HG02870 (cell line): ENCODE measurements at regions not wholly inside any gene's neighbourhood (a gene's known extent, or its start where the extent isn't known, plus 50 kb on each side); places are given as distances from the start of the nearest gene placed in this dataset.

Experiments
- ATAC-seq: cut with Tn5 transposase; IDR thresholded peaks from one replicate; pipeline ENCODE4 v1.9.1; 2021; ENCODE audit warnings: mild to moderate bottlenecking, moderate library complexity; ENCODE audit not compliant: unreplicated experiment

GRCh38 chr9:28272127-28272526 lies 698.8 kb upstream of the C9orf72 start:
- ATAC-seq: no peak

GRCh38 chr9:28287455-28287854 lies 714.2 kb upstream of the C9orf72 start:
- ATAC-seq: no peak

GRCh38 chr9:28289746-28290145 lies 716.5 kb upstream of the C9orf72 start:
- ATAC-seq: no peak

- no peak for ATAC-seq
These were observed 720.2 kb upstream of the C9orf72 start for GRCh38 chr9:28293369-28294090.

- no peak for ATAC-seq
These were observed 728.0 kb upstream of the C9orf72 start for GRCh38 chr9:28301281-28301680.

GRCh38 chr9:28317745-28318144 lies 744.5 kb upstream of the C9orf72 start:
- ATAC-seq: no peak

- ATAC-seq: no peak
These were observed 745.2 kb upstream of the C9orf72 start for GRCh38 chr9:28318515-28318914.

GRCh38 chr9:28319981-28320380 lies 746.7 kb upstream of the C9orf72 start:
- ATAC-seq: no peak

GRCh38 chr9:28320616-28321015 lies 747.3 kb upstream of the C9orf72 start:
- ATAC-seq: no peak

GRCh38 chr9:28329323-28329722 lies 756.0 kb upstream of the C9orf72 start:
- ATAC-seq: no peak

GRCh38 chr9:28332648-28333047 lies 759.4 kb upstream of the C9orf72 start:
- no peak for ATAC-seq

- no peak for ATAC-seq
These were observed 768.6 kb upstream of the C9orf72 start for GRCh38 chr9:28341913-28342312.

GRCh38 chr9:28342815-28343338 lies 769.6 kb upstream of the C9orf72 start:
- ATAC-seq: no peak

GRCh38 chr9:28363151-28363562 lies 789.9 kb upstream of the C9orf72 start:
- no peak for ATAC-seq

GRCh38 chr9:28365020-28365640 lies 791.8 kb upstream of the C9orf72 start:
- no peak for ATAC-seq

GRCh38 chr9:28365728-28366127 lies 792.4 kb upstream of the C9orf72 start:
- ATAC-seq: no peak

GRCh38 chr9:28378231-28378630 lies 805.0 kb upstream of the C9orf72 start:
- ATAC-seq: no peak

GRCh38 chr9:28379082-28379481 lies 805.8 kb upstream of the C9orf72 start:
- ATAC-seq: no peak

- ATAC-seq: no peak
These were observed 816.1 kb upstream of the C9orf72 start for GRCh38 chr9:28389411-28389810.

- ATAC-seq: no peak
These were observed 821.5 kb upstream of the C9orf72 start for GRCh38 chr9:28394774-28395173.

- no peak for ATAC-seq
These were observed 822.8 kb upstream of the C9orf72 start for GRCh38 chr9:28396058-28396457.

GRCh38 chr9:28407351-28407750 lies 834.1 kb upstream of the C9orf72 start:
- ATAC-seq: no peak
